Effector CD8-positive, alpha-beta T cell (primary cell): ENCODE measurements at regions not wholly inside any gene's neighbourhood (a gene's known extent, or its start where the extent isn't known, plus 50 kb on each side); places are given as distances from the start of the nearest gene placed in this dataset.
"Not testable (repeated sequence)": the region's sequence is repeated elsewhere in the genome, so short reads cannot be mapped to it uniquely, and the experiment has no call there.

Experiments used
- DNase-seq: peaks from one replicate; lab custom pipeline; 2025; lab: John Stamatoyannopoulos, UW

DNA sequence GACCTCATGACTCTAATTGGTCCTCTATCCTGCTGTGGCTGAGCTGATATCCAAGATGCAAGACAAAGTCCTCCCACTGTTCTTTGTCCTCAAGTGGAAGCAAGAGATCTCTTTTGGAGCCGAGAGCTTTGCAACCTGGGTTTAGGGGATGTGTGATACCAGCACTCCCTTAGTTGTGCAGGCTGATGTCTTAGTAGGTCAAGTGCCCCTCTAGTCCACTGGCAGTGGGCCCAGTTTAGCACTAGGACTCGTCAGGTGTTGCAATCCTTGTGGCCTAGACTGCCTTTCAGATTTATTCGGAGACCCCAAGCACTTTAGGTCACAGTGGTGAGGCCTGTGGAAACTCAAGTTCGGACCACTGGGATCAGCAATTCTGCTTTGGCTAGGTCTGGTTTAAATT lies 64.0 kb downstream of the GPRASP3 start:
- no peak for DNase-seq

DNA sequence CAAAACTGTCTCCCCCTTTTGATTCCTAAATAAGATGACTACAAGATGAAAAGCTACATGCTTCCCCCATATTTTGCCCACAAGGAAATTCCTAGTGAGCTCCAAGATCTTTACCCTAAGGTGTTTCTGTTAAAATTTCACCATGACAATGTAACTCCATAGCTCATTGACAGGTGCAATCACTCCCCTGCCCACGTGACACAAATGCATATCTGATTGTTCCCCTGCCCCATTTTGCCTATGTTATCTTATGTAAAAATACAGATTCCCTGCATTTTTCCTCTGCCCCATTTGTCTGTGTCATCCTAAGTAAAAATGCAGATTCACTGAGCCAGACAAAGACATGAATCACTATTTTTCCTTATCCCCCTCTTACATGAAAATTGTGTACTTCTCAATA lies 66.7 kb downstream of the GPRASP3 start:
- no peak for DNase-seq

GRCh38 chrX:102808336-102808735 lies 87.8 kb downstream of the GPRASP3 start:
- DNase-seq = no peak

DNA sequence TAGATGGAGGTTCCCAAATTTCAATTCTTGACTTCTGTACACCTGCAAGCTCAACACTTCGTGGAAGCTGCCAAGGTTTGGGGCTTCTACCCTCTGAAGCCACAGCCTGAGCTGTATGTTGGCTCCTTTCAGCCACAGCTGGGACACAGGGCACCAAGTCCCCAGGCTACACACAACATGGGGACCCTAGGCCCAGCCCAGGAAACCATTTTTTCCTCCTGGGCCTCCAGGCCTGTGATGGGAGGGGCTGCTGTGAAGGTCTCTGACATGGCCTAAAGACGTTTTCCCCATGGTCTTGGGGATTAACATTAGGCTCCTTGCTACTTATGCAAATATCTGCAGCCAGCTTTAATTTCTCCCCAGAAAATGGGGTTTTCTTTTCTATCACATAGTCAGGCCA lies 97.7 kb downstream of the GPRASP3 start:
- DNase-seq = not testable (repeated sequence)

DNA sequence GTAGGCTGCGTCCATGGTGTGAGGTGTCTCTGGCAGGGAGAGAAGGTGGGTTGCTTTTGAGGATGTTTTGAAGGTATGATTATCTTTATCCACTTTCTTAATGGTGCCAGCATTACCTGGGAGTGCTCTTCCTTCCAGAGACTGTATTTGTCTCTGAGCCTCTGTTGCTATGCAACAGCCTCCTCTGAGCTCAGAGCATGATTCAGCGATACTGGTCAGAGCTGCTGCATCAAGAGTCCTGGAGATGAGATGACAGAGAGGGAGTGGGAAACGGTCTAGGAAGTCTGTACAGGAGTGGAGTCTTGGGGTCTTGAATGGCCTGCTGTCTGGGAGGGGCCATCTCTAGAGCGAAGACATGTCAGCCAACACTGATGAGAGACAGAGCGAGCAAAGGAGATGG lies 104.4 kb upstream of the RAB40AL start:
- no peak for DNase-seq

DNA sequence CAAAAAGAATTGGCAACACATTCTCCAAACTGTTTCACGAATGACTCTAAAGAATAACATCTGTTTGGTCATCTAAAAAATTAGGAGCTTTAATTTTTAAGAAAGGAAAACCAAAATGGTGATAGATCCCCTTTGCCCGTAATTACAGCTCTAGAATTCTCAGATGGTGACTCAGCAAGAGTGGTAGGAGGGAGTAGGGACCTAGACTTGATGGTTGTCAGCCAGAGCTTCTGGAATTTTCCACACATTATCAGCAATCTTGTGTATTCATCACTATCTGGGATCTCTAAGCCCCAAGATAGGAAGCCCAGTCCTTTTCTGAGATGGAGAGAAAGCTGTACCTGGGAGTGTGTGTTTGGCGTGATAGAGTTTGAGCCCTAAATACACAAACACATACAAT lies 103.9 kb upstream of the RAB40AL start:
- no peak for DNase-seq

DNA sequence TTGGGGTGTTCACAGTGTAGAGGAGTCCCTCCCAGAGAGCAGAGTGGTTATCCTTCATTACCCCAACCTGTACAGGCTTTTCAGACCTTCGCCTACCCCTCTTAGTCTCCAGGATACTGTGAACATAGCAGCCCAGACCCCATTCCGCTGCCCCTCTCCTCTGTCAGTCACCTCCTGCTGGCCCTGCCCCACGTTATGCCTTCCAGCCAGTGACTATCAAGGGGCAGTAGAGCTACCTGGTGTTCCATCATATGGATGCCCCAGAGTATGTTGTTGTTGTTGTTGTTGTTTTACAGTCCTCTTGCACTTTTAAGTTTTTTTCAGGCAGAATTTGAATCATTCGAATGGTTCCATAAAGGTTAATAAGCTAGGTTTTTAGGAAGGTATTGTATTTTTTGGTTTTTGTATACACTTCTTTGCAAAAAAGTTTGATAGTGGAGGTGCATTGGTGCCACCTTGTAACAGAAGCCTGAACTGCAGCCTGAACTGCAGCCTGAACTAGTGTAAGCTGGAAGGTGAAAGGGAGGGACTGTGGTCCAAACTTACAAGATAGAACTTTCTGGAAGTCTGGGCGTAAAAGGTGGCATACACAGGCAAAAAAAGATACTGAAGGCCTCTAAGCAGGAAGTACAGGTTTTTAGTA lies 101.4 kb upstream of the RAB40AL start:
- DNase-seq = no peak

DNA sequence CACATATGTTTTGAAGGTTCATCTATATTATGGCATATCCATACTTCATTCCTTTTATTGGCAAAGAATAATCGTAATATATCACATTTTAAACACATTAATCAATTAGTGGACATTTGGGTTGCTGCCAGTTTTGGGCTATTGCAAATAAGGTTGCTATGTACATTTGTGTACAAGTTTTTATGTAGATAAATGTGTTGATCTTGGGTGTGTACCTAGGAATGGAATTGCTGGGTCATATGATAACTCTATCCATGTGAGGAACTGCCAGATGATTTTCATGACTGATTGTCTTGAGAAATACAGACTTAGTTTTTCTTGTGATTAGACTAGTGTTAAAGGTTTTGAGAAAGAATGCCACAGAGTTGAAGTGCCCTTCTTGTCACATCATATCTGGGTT lies 99.2 kb upstream of the RAB40AL start:
- DNase-seq = no peak

DNA sequence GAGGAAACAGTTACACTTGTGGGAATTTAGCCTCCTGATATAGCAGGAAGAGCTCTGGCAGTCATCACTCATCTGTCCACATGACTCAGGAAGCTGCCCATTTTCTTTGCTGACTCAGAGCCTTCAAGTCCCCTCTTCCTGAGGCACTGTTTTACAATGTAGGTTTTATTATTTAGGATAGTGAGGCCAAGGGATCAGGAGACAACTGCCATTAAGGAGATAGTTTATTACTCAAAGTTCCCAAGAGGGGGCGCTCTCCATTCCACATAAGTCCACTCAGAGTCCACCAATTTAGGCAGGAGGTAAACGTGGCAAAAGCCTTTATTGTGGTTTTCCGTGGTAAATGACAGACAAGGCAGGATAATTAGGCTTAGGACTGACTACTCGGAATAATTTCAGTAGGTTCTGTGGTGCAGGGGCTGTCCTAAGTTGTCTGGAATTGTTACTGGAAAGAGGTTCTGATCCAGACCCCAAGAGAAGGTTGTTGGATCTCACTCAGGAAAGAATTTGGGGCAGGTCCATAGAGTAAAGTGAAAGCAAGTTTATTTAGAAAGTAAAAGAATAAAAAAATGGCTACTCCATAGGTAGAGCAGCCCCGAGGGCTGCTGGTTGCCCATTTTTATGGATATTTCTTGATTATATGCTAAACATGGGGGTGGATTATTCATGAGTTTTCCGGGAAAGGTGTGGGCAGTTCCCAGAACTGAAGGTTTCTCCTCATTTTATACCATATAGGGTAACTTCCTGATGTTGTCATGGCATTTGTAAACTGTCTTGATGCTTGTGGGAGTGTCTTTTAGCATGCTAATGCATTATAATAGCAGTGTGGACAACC lies 96.0 kb upstream of the RAB40AL start:
- no peak for DNase-seq

GRCh38 chrX:102841706-102842003 lies 95.4 kb upstream of the RAB40AL start:
- no peak for DNase-seq

GRCh38 chrX:102845020-102845419 lies 92.1 kb upstream of the RAB40AL start:
- no peak for DNase-seq

GRCh38 chrX:102846544-102847236 lies 90.4 kb upstream of the RAB40AL start:
- no peak for DNase-seq

GRCh38 chrX:102847362-102847761 lies 89.7 kb upstream of the RAB40AL start:
- DNase-seq = no peak

- no peak for DNase-seq
Measured at GRCh38 chrX:102849396-102849795, 87.7 kb upstream of the RAB40AL start.

DNA sequence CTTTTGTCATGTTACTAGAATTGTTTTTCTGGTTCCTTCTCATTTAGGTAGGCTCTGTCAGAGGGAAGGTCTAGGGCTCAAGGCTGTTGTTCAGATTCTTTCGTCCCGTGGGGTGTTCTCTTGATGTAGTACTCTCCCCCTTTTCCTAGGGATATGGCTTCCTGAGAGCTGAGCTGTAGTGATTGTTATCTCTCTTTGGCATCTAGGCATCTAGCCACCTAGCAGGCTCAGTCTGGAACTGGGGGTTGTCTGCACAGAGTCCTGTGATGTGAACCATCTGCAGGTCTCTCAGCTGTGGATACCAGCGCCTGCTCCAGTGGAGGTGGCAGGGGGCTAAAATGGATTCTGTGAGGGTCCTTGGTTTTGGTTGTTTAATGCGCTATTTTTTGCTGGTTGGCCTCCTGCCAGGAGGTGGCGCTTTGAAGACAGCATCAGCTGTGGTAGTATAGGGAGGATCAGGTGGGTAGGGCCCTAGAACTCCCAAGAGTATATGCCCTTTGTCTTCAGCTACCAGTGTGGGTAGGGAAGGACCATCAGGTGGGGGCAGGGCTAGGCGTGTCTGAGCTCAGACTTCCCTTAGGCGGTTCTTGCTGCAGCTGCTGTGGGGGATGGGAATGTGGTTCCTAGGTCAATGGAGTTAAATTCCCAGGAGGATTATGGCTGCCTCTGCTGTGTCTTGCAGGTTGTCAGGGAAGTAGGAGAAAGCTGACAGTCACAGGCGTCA lies 78.1 kb upstream of the RAB40AL start:
- DNase-seq = not testable (repeated sequence)

GRCh38 chrX:102859550-102859871 lies 77.6 kb upstream of the RAB40AL start:
- no peak for DNase-seq

GRCh38 chrX:102860235-102860634 lies 76.8 kb upstream of the RAB40AL start:
- no peak for DNase-seq

DNA sequence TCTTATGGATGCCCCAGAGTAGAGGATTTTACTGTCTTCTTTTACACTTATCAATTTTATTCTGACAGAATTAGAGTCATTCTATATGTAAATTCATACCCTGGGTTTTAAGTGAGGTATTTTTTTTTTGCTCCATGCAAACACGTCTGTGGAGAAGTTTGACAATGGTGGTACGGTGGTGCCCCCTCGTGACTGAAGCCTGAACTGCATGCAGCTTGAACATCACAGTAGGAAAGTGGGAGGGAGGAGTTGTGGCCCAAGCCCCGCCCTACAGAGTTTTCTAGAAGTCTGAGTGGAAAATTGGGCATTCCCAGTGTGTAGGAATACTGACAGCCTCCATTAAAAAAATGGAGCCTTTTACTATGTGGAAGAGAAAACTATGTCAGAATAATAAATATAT lies 73.3 kb upstream of the RAB40AL start:
- peak; percentile 67 for DNase-seq

DNA sequence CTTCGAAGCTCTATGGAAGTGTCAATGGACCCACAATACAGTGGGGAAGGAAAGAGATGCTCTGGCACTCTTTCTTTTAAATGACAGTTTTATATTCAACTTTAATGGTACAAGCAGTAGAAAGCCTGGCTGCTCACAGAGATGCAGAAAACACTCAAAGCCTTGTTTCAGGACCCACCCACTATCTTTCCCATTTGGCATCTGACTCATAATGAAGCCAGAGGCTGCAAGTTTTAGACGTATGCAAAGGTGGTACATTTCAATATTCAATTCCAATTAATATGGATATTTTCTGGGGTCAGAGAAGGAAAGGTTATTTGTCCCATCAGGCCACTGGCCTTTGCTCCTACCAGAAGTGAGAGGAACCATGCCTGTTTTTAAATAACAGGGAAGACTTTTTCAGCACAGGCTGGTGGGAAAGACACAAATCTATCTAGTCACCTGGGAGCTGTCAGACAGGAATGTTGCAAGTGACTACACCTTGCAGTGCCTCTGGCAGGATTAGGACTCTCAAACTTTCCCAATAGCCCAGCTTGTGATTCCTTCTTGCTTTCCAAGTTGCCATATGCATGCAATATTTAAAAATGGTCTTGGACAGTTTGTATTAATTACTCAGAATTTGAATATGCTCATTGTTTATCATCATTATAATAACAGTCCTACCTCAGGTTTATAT lies 70.0 kb upstream of the RAB40AL start:
- DNase-seq = no peak

- DNase-seq = no peak
Measured at GRCh38 chrX:102883491-102883890, 53.6 kb upstream of the RAB40AL start.
